ENCODE measurements at regions not wholly inside any gene's neighbourhood (a gene's known extent, or its start where the extent isn't known, plus 50 kb on each side); places are given as distances from the start of the nearest gene placed in this dataset.
"Not testable (repeated sequence)": the region's sequence is repeated elsewhere in the genome, so short reads cannot be mapped to it uniquely, and the experiment has no call there.

DNA sequence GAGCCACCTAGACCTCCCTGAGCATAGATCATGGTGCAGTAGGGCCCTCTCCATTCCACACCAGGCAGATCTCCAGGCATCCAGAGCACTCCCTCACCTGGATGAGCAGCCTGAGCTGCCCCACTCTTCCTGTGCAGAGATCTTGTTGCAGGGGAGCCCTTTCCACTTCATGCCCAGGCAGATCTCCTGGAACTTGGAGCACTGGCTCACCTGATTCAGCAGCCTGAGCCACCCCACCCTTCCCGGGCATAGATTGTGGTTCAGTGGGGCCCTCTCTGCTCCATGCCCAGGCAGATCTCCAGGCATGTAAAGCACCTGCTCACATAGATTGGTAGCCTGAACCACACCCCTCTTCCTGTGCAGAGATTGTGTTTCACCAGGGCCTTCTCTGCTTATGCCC is 78.0 kb downstream of the SEC16B start:
- DNase-seq = no peak

DNA sequence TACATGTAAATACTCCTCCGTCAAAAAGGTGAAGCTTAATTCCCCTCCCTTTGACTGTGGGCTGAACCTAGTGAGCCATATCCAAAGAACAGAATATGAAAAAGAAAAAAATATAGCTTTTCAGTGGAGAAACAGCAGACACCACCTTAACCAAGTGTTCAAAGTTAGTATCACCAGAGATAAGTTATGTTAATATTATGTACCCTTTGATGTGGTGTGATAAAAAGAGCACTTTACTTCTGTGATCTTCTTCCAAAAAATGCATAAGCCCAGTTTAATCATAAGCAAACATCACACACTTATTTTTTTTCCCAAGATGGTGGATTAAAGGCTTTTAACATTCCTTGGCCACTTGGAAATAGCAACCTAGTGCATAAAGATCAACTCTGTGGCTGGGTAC is 79.4 kb downstream of the SEC16B start:
- no peak for DNase-seq

DNA sequence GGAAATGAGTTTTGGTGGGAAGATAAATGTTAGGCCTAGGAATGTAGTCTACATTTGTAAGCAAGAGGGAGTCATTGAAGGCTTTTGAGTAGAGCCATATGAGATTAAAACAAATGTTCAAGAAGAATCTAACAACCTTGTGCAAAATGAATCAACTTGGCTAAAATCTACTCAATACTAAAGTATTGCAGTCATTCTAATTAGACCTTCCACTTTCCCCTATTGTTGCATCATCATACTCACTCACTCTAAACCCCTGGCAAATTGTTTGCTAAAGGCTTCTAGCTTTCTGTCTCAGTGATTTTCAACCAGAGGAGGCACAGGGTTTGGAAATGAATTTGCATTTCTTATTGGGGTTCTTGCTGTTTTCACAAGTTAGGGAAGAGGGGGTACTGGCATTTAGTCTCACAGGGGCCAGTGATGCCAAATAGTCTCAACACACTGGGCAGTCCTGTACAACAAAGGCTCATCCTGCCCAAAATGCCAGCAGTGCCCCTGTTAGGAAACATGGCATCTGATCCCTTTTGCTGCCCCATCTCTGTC is 85.3 kb downstream of the SEC16B start:
- DNase-seq = no peak

DNA sequence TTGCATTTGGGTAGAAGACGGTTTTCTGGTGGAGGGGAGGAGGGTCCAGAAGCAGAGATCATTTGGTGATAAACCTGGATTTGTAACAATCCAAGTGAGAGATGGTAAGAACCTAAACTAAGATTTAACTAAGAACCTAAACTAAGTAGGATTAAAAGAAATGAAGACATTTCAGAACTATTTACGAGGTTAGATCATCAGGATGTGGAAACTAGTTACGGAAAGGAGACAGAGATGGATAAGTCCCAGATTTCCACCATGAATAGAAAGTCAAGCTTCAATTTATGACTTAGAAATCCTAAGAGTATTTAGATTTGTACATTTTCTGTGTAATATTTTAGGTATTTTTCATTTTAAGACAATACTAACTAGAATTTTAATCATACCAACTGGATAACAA is 86.3 kb downstream of the SEC16B start:
- no peak for DNase-seq

DNA sequence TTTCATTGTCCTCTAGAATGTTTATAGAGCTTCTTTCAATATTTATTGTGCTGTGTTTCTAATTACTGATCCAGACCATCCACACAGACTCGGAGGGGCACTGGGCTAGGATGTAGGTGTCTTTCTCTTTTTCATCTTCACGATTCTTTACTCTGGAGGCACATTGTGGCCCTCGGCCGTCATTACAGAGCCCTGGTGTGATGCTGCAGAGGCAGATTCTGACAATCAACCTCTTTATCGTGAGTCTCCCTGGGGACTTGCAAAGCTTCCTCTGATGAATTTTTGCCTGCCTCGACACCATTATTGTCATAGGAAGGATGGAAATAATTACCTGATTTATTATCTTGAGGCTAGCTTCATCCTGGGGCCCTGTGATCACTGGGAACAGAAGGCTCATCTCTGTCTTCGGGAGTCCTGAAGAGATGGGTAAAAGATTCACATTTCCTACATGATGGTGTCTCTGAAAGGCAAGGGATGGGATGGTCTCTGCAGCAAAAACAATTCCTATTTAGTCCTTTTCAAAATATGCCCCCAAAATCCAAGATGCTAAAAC is 89.4 kb downstream of the SEC16B start:
- peak; percentile 39 for DNase-seq

DNA sequence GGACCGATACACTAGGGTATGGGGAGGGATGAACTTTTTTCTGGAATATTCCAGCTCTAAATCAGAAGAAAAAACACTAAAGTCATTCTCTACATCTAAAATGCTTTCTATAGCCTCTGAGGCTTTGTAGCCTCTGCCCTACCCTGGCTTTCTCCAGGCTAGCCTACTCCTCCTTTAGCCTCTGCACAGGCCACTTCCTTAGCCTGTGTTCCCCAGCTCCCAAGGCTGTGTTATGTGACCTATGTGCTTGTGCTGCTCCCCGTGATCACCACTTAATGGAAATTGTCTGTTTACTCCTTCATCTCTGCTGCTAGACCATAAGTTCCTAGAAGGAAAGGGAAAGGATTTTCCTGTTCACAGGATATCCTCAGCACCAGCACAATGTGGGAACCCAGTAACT is 92.8 kb downstream of the SEC16B start:
- no peak for DNase-seq

DNA sequence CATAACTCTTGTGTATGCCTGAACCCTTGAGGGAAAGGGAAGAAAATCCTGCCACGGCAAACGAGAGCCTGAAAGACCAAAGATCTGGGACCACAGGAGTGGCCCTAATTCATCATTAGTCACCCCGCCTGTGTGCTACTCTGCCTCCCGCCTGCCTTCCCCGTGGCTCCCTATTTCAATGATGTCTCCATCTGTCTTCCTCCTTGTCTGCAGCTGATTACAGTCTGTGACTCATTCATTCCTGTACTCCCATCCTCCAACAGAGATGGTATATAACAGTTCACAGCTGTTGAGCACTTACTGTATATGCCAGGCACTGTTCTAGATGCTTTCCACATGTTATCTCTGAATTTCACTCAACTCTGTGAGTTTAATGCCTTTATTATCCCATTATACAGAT is 96.6 kb downstream of the SEC16B start:
- DNase-seq = no peak

DNA sequence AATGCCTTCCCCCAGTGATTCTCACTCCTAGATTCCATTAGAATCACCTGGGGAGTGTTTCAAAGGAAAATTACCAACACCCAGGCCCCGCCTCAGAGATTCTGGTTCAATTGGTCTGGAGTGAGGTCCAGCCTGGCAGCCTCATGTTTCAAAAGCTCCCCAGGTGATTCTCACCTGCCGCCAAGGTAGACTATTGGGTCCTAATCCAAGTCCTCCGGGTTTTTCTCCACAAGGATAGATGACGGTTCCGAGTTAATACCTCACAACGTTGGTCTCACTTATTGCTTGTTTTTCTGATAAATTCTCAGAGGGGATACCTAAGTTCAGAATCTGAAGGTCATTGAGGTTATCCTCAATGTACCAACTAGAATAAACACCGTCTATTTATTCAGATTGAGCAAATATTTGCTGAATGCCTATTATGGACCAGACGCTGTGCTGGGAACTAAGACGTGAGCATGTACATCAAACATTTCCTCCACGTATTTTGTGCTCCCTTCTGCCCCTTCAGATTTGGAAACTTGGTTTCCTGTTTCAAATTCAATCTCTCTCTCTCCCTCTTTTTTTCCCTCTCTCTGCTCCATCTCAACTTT is 97.5 kb downstream of the SEC16B start:
- DNase-seq = peak; percentile 32

DNA sequence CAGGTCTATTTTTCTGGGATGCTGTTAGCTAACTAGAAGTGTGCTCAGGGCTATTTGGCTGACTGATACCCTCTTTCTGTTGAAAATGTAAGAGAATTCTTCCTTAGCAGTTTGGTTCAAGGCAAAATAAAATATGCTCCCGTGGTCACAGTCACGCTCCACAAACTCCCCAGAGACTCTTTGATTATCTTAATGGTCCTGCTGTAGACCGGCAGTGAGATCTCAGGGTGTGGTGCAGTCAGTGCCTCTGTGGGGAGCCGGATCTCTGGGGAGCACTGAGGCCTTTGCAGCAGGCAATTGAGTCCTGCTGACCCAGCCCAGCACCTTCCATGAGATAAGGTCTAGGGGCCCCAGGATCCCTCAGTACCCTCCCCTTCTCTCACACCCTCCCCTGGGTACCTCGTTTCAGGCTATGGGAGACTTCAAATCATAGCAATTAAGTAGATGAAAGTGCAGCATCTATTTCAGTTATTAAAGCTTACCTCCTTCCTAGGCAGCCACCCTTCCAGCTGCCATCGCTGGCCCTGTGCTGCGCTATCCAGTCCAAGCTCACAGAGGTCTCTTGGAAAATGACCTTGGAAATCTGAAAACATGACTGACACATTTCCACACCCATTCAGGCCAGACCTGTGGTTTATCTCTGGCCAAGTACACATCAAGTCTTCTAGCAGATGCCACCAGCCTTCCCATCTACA is 98.1 kb downstream of the SEC16B start:
- DNase-seq = peak; percentile 30

DNA sequence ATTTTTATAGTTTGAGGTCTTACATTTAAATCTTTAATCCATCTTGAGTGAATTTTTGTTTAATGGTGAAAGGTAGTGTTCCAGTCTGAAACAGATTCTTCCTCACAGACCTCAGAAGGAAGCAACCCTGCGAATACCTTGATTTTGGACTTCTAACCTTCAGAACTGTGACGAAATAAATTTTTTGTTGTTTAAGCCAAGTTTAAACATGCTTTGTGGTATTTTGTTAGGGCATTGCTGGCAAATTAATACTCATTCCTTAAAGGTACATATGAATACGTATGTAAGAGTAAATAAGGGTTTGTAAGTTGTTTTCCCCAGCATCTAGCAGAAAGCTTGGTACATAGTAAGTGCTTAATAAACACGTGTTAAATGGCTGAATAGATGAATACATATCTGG is 100.3 kb downstream of the SEC16B start:
- no peak for DNase-seq

DNA sequence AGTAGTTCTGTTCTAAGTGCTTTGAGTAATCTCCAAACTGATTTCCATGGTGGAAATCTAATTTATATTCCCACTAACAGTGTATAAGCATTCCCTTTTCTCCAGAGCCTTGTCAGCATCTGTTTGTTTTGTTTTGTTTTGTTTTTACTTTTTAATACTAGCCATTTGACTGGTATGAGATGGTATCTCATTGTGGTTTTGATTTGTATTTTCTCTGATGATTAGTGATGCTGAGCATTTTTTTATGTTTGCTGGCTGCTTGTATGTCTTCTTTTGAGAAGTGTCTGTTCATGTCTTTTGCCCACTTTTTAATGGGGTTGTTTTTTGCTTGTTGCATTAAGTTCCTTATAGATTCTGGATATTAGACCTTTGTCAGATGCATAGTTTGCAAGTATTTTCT is 100.8 kb downstream of the SEC16B start:
- DNase-seq = not testable (repeated sequence)

DNA sequence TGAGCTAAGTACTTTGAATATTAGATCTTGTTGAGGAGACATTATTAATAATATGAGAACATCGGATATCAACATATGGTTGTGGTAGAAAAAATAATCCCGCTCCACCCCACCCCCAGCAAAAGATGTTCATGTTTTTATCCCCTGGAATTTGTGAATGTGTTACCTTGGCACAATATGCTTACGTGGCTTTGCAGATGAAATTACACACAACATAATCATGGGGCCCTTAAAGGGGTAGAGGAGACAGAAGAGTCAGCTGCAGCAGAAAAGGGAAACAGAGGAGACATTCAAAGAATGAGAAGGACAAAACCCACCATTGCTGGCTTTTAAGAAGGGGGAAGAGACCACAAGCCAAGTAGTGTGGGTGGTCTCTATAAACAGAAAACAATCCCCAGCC is 104.1 kb downstream of the SEC16B start:
- no peak for DNase-seq

DNA sequence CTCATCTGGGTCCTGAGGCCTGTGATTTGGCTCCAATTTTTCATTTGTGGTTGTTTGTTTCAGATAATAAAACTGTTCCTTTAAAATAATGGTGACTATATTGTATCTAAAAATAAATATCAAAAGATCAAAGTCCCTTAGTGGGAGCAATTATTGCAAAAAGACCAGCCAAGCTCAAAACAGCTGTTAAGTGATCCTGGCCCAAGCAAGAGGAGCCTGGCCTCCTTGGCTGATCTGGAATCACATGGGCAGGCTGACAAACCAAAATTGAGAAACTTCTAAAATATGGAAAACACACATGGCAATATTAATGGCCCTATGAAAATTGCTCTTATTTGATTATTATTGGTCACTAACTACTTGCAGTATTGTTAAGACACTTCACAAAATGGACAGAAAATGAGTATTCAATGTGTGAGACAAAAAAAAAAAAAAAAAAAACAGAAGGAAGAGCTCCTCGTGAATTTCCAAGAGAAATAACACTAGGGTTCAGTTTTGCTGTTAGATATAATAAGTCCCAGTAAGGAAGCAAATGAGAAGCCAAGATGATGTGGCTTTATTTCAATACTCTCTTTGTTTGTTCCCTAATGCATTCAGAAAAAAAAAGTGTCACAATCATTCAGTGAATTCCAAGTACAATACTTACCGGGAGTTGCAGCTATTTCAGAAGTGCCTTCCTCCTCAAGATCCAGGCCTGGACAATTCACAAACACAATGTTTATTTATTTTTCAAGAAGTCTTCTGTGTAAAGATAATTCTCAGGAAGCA is 105.1 kb downstream of the SEC16B start:
- DNase-seq = no peak

DNA sequence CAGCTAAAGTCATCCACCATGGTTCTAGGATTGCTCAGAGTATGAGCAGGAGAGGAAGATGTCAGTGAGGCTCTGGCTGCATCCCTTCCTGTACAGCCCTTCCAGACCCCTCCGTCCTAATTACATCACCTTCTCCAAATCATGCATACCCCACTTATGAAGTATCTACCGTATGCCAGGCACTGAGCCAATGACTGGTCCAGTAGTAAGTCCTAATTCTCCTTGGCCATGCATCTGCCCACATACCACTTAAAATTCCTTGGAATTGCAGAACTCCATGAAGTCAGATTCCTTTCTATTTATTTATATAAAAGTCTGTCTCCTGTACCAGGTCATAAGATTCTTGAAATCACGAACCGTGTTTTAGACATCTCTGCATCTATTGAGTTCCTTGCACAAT is 106.1 kb downstream of the SEC16B start:
- no peak for DNase-seq

DNA sequence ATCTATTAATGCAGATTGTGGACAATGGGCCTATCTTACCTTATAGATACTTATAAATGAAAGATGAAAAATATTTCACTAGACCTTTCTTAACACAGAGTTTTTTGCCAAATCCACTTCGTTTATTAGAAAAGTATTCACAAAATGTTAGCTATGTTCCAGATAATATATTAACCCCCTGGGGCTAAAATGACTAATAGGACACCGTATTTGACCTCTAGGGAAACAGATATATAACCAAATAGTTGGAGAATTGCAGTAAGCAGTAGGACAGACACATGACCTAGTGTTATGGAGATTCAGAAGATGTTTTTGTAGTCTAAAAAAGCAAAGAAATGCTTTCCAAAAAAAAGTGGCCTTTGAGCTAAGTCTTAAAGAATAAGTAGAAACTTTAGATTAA is 106.9 kb downstream of the SEC16B start:
- DNase-seq = no peak

DNA sequence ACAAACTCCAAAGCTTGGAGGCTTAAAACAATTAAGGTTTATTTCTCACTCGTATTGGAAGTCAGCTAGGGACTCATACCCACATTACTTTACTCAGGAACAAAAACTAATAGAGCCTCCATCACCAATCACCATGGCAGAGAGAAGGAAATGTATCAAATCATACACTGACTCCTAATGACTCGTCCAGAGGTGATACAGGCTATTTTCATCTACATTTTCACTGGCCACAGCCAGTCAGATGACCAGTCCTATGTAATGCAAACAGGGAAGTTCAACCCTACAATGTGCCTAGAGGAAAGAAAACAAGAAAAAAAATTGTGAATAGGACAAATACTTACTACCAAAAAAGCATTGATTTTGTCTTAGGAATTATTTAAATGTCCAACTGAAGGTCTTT is 110.3 kb downstream of the SEC16B start:
- no peak for DNase-seq

DNA sequence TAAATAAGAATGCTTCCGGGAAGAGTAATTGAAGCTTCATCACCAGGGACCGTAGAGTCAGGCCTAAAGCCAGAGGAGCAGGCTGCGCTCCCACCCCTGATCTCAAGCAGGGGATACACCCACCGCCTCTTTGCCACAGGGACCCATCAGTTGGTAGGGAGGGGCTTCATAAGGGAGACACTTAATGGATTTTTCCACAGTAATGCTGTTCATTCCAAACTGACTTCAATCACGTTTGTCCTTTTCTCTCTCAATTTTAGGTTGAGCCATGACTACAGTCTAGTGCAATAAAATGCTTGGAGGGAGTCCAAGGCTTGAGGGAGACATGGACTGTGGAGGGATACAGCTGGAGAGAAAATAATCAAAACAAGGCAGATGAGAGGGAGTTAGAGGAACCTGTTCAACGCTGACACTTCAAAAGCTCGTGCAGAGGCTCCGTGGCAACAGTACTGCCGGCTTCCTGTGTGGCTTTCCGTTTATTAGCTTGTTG is 111.5 kb downstream of the SEC16B start:
- DNase-seq = no peak

DNA sequence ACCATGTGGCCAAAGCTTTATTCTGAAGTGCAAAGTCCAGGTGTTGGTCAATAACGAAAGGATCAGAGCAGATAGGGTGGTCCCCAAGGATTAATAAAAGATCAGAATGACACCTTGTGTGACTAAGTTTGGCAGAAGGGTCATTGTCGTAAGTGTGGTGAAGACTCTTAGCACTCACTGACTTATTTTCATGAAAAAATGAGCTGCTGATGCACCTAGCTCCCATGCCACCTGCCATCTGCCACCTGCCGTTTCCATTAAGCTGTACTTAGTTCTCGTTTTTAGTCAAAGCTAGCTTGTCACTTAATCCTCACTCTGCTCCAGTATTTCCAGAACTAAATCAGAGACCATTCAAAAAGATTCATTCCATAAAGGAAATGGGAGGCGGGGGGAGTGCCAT is 112.6 kb downstream of the SEC16B start:
- DNase-seq = no peak

DNA sequence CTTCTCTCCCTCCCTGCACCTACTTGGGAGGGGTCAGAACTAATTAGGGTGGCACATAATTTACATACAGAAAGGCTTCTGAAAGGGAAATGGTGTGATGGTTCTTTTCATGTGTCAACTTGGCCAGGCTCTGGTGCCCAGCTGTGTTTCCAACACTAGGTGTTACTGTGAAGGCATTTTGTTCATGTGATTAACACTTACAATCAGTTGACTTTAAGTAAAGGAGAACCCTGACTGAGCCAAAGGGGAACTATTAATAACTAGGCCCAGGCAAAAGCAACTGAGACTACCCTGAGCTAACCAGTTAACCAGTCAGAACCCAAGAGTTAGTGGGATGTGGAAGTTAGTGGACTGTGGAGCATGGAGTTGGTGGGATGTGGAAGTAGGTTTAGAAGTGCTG is 114.9 kb downstream of the SEC16B start:
- no peak for DNase-seq

DNA sequence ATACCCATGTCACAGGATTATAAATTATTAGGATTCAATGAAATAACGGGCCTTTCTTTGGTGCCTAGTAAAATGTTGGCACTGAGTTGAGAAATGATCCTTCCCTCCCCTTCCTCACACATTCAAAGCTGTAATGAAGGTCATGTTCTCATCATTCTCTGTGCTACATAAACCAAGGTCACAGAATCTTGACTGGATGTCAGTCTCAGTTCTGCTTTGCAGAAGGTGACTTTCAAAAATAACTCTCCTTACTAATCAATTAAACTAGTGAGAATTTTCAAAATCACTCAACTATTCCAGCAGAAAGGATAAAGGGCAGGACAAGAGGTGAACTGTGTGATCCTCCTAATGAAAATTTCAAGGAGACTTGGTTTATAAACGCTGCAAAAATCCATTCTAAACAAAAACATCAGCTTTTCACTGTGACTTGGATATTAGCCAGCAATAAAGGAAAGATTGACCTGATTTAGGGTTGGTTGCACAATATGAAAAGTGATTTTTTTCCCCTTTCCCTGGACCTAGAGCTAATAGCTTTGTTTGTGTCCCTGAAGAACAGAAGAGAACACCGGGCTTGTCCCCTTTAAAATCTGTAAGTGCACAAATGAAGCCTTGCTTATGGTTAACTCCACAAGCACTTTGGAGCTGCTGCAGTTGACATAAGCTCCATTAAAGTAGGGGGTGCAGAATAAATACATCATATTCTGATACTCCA is 120.1 kb downstream of the SEC16B start:
- DNase-seq = no peak

DNA sequence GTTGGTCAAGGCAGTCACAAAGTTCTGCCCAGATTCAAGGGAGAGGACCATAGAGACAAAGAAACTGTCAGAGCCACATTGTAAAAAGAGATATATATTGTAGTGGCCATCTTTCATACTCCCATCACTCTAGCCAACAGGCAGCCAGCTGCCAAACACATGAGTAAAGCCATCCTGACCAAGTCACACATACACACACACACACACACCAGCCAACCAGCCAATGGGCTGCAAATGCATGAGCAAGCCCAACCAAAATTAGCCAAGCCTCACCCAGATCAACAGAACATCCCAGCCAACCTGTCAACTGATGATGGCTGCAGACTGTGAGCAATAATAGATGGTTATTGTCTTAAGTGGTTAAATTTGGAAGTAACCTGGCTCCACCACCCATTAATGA is 120.7 kb downstream of the SEC16B start:
- DNase-seq = no peak

DNA sequence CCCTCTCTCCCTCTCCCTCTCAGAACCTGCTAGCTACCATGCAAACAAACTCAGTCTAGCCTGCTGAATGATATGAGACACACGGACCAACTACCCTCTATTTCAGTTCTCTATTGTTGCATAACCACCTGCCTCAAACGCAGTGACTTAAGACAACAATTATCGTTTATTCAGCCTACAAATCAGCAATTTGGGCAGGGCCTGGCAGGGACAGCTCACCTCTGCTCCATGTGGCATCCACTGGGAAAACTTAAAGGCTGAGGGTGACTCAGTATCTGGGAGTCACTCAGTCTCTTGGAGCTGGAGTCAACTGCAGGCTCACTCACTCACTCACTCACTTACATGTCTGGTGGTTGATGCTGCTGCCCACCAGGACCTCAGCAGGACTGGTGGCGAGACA is 121.3 kb downstream of the SEC16B start:
- no peak for DNase-seq

DNA sequence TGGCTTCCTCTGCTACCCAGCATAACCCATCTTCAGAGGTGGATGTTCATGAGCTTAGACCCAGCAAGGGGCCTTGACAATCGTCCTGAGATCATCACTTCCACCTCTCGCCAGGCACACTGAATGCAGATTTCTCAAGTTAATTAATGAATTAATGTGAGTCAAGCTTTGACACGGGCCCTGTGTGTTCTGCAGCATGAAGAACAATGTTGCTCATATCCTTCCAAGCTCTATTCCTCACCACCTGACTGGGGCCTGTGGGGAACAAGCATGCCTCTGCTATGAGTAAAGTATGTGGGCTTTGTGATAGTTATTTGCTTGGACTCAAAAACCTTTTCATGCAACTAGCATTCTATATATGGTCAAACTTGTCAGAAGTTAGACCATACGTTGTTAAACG is 122.0 kb downstream of the SEC16B start:
- DNase-seq = no peak

Measured in NCI-H526 treated with DMSO at 0.1 percent for 48 hours (cell line).